Keratinocyte (primary cell): ENCODE measurements at regions not wholly inside any gene's neighbourhood (a gene's known extent, or its start where the extent isn't known, plus 50 kb on each side); places are given as distances from the start of the nearest gene placed in this dataset.

Source experiments
- CTCF ChIP-seq, 3 experiments: IDR thresholded peaks in 1 of 3; conservative IDR thresholded peaks in 1 of 3; optimal IDR thresholded peaks in 1 of 3; 2 replicates in 2 of 3; 3 replicates in 1 of 3; pipeline versions ENCODE3 to v1.5.1; 2011; ENCODE audit warnings: low read length in 3 of 3, mild to moderate bottlenecking in 3 of 3, moderate library complexity in 2 of 3, control low read depth in 1 of 3, inconsistent platforms in 1 of 3; ENCODE audit not compliant: insufficient read depth in 2 of 3; ENCODE audit errors: extremely low read depth in 1 of 3
- EZH2 ChIP-seq: IDR thresholded peaks from one replicate; pipeline ENCODE4 v1.6.1; 2012; ENCODE audit warnings: inconsistent platforms, mild to moderate bottlenecking, low read length, moderate library complexity

- no peak for TF ChIP-seq CTCF (optimal IDR thresholded peaks at IDR 0.05 in 1 of 3, IDR thresholded peaks at IDR 0.05 in 1 of 3, conservative IDR thresholded peaks at IDR 0.05 in 1 of 3; ENCODE audit: extremely low read depth in 1 of 3, insufficient read depth in 2 of 3, low read length in 3 of 3)
- no peak for TF ChIP-seq EZH2
Measured at GRCh38 chr1:228652116-228652515, 83.2 kb upstream of the RHOU start.
